Smooth muscle cell (in vitro differentiated cells): ENCODE measurements at regions not wholly inside any gene's neighbourhood (a gene's known extent, or its start where the extent isn't known, plus 50 kb on each side); places are given as distances from the start of the nearest gene placed in this dataset.

Experiments used
- DNase-seq: peaks from one replicate; lab custom pipeline; 2025; ENCODE audit not compliant: unreplicated experiment; lab: John Stamatoyannopoulos, UW
- H2AFZ ChIP-seq: fragments of 200-600 bp; sonication (generic); 2 replicates; pipeline ENCODE4 v1.6.0; 2016; ENCODE audit warnings: antibody characterized with exemption, low read depth, mild to moderate bottlenecking
- H3F3A ChIP-seq: fragments of 200-600 bp; sonication (generic); 2 replicates; pipeline ENCODE4 v1.6.0; 2017; ENCODE audit warnings: antibody characterized with exemption, low read depth
- H3K27ac ChIP-seq: fragments of 200-600 bp; sonication (generic); 2 replicates; pipeline ENCODE4 v1.5.1; 2016; ENCODE audit warnings: low read depth, mild to moderate bottlenecking
- H3K27me3 ChIP-seq: fragments of 200-600 bp; sonication (generic); 2 replicates; pipeline ENCODE4 v1.6.1; 2016; ENCODE audit warnings: low read depth, mild to moderate bottlenecking
- H3K36me3 ChIP-seq: fragments of 200-600 bp; sonication (generic); 2 replicates; pipeline ENCODE4 v1.5.1; 2016; ENCODE audit warnings: low read depth
- H3K4me1 ChIP-seq: fragments of 200-600 bp; sonication (generic); 2 replicates; pipeline ENCODE4 v1.5.1; 2016; ENCODE audit warnings: low read depth
- H3K4me2 ChIP-seq: fragments of 200-600 bp; sonication (generic); 2 replicates; pipeline ENCODE4 v1.6.0; 2016; ENCODE audit warnings: mild to moderate bottlenecking
- H3K4me3 ChIP-seq: fragments of 200-600 bp; sonication (generic); 2 replicates; pipeline ENCODE4 v1.5.1; 2016; ENCODE audit warnings: mild to moderate bottlenecking
- H3K79me2 ChIP-seq: fragments of 200-600 bp; sonication (generic); 2 replicates; pipeline ENCODE4 v1.6.0; 2016; ENCODE audit warnings: low read depth, mild to moderate bottlenecking
- H3K9ac ChIP-seq: fragments of 200-600 bp; sonication (generic); 2 replicates; pipeline ENCODE4 v1.6.0; 2016; ENCODE audit warnings: low read depth
- H3K9me3 ChIP-seq: fragments of 200-600 bp; sonication (generic); replicated peaks from 2 replicates; pipeline ENCODE4 v1.5.1; 2016; ENCODE audit warnings: low read depth
- H4K20me1 ChIP-seq: fragments of 200-600 bp; sonication (generic); 2 replicates; pipeline ENCODE4 v1.6.0; 2016; ENCODE audit warnings: low read depth
- CTCF ChIP-seq: fragments of 200-600 bp; sonication (generic); IDR thresholded peaks from 2 replicates; pipeline ENCODE4 v1.5.1; 2017; ENCODE audit warnings: borderline replicate concordance, mild to moderate bottlenecking, antibody characterized with exemption; ENCODE audit not compliant: insufficient read depth, poor library complexity, severe bottlenecking
- WGBS: methylation state at CpG from one replicate; pipeline ENCODE4 v1.1.7; 2016; ENCODE audit warnings: low lambda C conversion rate; 5-methylcytosine and 5-hydroxymethylcytosine counted together

GRCh38 chr22:48245196-48245485, 1482.7 kb downstream of the TBC1D22A start:
- H3K79me2 ChIP-seq = no peaks in the 10 kb centered on the region
- 77% methylated on average over 2 of the region's 2 CpGs for WGBS

GRCh38 chr22:48244388-48245195, 1482.1 kb downstream of the TBC1D22A start:
- Histone ChIP-seq H3F3A (no peaks in the 10 kb centered on the region), H3K4me3 (no peak overlapping the region), H3K27ac (no peak overlapping the region), H3K4me1 (peaks cover 14% of the 10 kb centered on the region), H3K9me3 (no peaks in the 10 kb centered on the region), H3K27me3 (no peaks in the 10 kb centered on the region), H3K9ac (no peak overlapping the region), H3K79me2 (no peaks in the 10 kb centered on the region), H2AFZ (no peak overlapping the region), H3K4me2 (no peak overlapping the region), H4K20me1 (no peaks in the 10 kb centered on the region), H3K36me3 (no peaks in the 10 kb centered on the region)
- DNase-seq = no peak
- 96% methylated on average over 31 of the region's 33 CpGs for WGBS
- no peak for TF ChIP-seq CTCF

More at GRCh38 chr22:48245196-48245485, 1482.7 kb downstream of the TBC1D22A start:
- H4K20me1 ChIP-seq = no peaks in the 10 kb centered on the region
- no peak for TF ChIP-seq CTCF
- no peak overlapping the region for H3K4me3 ChIP-seq
- H3K27me3 ChIP-seq = peaks cover 5% of the 10 kb centered on the region
- no peaks in the 10 kb centered on the region for H3K9me3 ChIP-seq
- H3K4me1 ChIP-seq = peaks cover 9% of the 10 kb centered on the region
- no peak overlapping the region for H2AFZ ChIP-seq
- H3K9ac ChIP-seq = no peak overlapping the region
- no peaks in the 10 kb centered on the region for H3F3A ChIP-seq
- H3K27ac ChIP-seq = no peak overlapping the region
- H3K36me3 ChIP-seq = no peaks in the 10 kb centered on the region
- DNase-seq = no peak
- H3K4me2 ChIP-seq = no peak overlapping the region

GRCh38 chr22:48242461-48242864, 1480.0 kb downstream of the TBC1D22A start:
- Histone ChIP-seq H3K9me3 (no peaks in the 10 kb centered on the region), H3K36me3 (no peaks in the 10 kb centered on the region), H3K4me3 (no peak overlapping the region), H3K9ac (no peak overlapping the region), H3F3A (no peaks in the 10 kb centered on the region), H3K4me1 (peaks cover 23% of the 10 kb centered on the region), H3K27ac (no peak overlapping the region), H4K20me1 (no peaks in the 10 kb centered on the region), H3K79me2 (no peaks in the 10 kb centered on the region), H2AFZ (no peak overlapping the region), H3K4me2 (no peak overlapping the region), H3K27me3 (no peaks in the 10 kb centered on the region)
- no peak for TF ChIP-seq CTCF
- DNase-seq = no peak
- WGBS = 95% methylated on average over 7 of the region's 7 CpGs

GRCh38 chr22:48241658-48242057, 1479.2 kb downstream of the TBC1D22A start:
- no peaks in the 10 kb centered on the region for H3K79me2 ChIP-seq
- DNase-seq = no peak
- H3K9ac ChIP-seq = no peak overlapping the region
- H3K4me2 ChIP-seq = no peak overlapping the region
- H3K27ac ChIP-seq = no peak overlapping the region
- H3K36me3 ChIP-seq = no peaks in the 10 kb centered on the region
- no peaks in the 10 kb centered on the region for H3K27me3 ChIP-seq
- no peak overlapping the region for H3K4me3 ChIP-seq
- TF ChIP-seq CTCF = no peak
- H3K9me3 ChIP-seq = no peaks in the 10 kb centered on the region
- 88% methylated on average over 16 of the region's 16 CpGs for WGBS
- H3F3A ChIP-seq = no peaks in the 10 kb centered on the region
- no peaks in the 10 kb centered on the region for H4K20me1 ChIP-seq
- H2AFZ ChIP-seq = no peak overlapping the region
- H3K4me1 ChIP-seq = peaks cover 23% of the 10 kb centered on the region
